Upper lobe of right lung (tissue), 1 donor: ENCODE measurements at regions not wholly inside any gene's neighbourhood (a gene's known extent, or its start where the extent isn't known, plus 50 kb on each side); places are given as distances from the start of the nearest gene placed in this dataset.

Source experiments
- ATAC-seq: fragments of 200-7000 bp; cut with Tn5 transposase; one replicate; pipeline ENCODE4 v1.9.1; 2020; ENCODE audit warnings: mild to moderate bottlenecking, moderate library complexity
- DNase-seq: peaks from one replicate; pipeline ENCODE4 v3.0.0-alpha.2; 2020
- H3K27ac ChIP-seq: fragments of 200-600 bp; one replicate; pipeline ENCODE4 v1.8.0; 2022
- H3K27me3 ChIP-seq: fragments of 200-600 bp; one replicate; pipeline ENCODE4 v1.8.0; 2022; ENCODE audit warnings: mild to moderate bottlenecking
- H3K36me3 ChIP-seq: fragments of 200-600 bp; one replicate; pipeline ENCODE4 v1.8.0; 2022
- H3K4me1 ChIP-seq: fragments of 200-600 bp; one replicate; pipeline ENCODE4 v1.8.0; 2022
- H3K4me3 ChIP-seq: fragments of 200-600 bp; one replicate; pipeline ENCODE4 v1.8.0; 2022; ENCODE audit warnings: mild to moderate bottlenecking
- H3K9me3 ChIP-seq: fragments of 200-600 bp; one replicate; pipeline ENCODE4 v1.8.0; 2022
- CTCF ChIP-seq: fragments of 200-600 bp; IDR thresholded peaks from one replicate; pipeline ENCODE4 v1.8.0; 2022; ENCODE audit warnings: antibody characterized with exemption
- intact Hi-C: fragments of 100-400 bp; cut with DNase I; formaldehyde crosslinking; loops from one replicate; pipeline ENCODE4 v1.11.0; 2022
- donor health status: DM: no; HTN: yes; CAD: no; lungs with severe emphysema.

GRCh38 chr2:14418115-14418514 is 214.4 kb upstream of the LRATD1 start:
- no peak for ATAC-seq
- Histone ChIP-seq H3K4me3 (no peak overlapping the region), H3K27me3 (no peaks in the 10 kb centered on the region), H3K27ac (no peak overlapping the region), H3K9me3 (no peaks in the 10 kb centered on the region), H3K4me1 (no peaks in the 10 kb centered on the region), H3K36me3 (no peaks in the 10 kb centered on the region)
- TF ChIP-seq CTCF: no peak
- no peak for DNase-seq
- intact Hi-C loops: no loop called here

GRCh38 chr2:14420851-14421250 is 211.7 kb upstream of the LRATD1 start:
- no peak overlapping the region for H3K27ac ChIP-seq
- intact Hi-C loops: no loop called here

GRCh38 chr2:14422426-14422825 is 210.1 kb upstream of the LRATD1 start:
- H3K27ac ChIP-seq: no peak overlapping the region
- no peak for ATAC-seq
- H3K9me3 ChIP-seq: no peaks in the 10 kb centered on the region
- no peaks in the 10 kb centered on the region for H3K27me3 ChIP-seq
- no peaks in the 10 kb centered on the region for H3K36me3 ChIP-seq
- TF ChIP-seq CTCF: no peak
- no peaks in the 10 kb centered on the region for H3K4me1 ChIP-seq
- intact Hi-C loops: no loop called here
- H3K4me3 ChIP-seq: no peak overlapping the region
- DNase-seq: no peak

More at GRCh38 chr2:14420851-14421250, 211.7 kb upstream of the LRATD1 start:
- TF ChIP-seq CTCF: no peak
- H3K27me3 ChIP-seq: no peaks in the 10 kb centered on the region
- H3K4me3 ChIP-seq: no peak overlapping the region
- no peak for ATAC-seq
- no peaks in the 10 kb centered on the region for H3K9me3 ChIP-seq
- no peak for DNase-seq
- H3K36me3 ChIP-seq: no peaks in the 10 kb centered on the region
- no peaks in the 10 kb centered on the region for H3K4me1 ChIP-seq

GRCh38 chr2:14423145-14423906 is 209.2 kb upstream of the LRATD1 start:
- ATAC-seq: no peak

GRCh38 chr2:14424478-14425390 is 207.8 kb upstream of the LRATD1 start:
- Histone ChIP-seq H3K27ac (no peak overlapping the region), H3K4me1 (no peaks in the 10 kb centered on the region), H3K4me3 (no peak overlapping the region), H3K9me3 (no peaks in the 10 kb centered on the region), H3K27me3 (no peaks in the 10 kb centered on the region), H3K36me3 (no peaks in the 10 kb centered on the region)
- no peak for DNase-seq
- no peak for ATAC-seq
- no peak for TF ChIP-seq CTCF
- intact Hi-C loops: no loop called here

More at GRCh38 chr2:14423145-14423906, 209.2 kb upstream of the LRATD1 start:
- H3K36me3 ChIP-seq: no peaks in the 10 kb centered on the region
- no peak for TF ChIP-seq CTCF
- DNase-seq: no peak
- no peaks in the 10 kb centered on the region for H3K27me3 ChIP-seq
- no peaks in the 10 kb centered on the region for H3K9me3 ChIP-seq
- H3K4me1 ChIP-seq: no peaks in the 10 kb centered on the region
- intact Hi-C loops: no loop called here
- H3K4me3 ChIP-seq: no peak overlapping the region
- no peak overlapping the region for H3K27ac ChIP-seq
